Prostate gland (tissue), 2 donors: ENCODE measurements at regions not wholly inside any gene's neighbourhood (a gene's known extent, or its start where the extent isn't known, plus 50 kb on each side); places are given as distances from the start of the nearest gene placed in this dataset.

Experiments
- DNase-seq: peaks from one replicate; pipeline ENCODE4 v3.0.0-alpha.2; 2019; ENCODE audit warnings: low spot score
- H3K27ac ChIP-seq, 2 donors: fragments of 200-600 bp; sonication (generic); 2 replicates each; pipeline ENCODE4 v1.5.1; 2017 to 2019
- H3K27me3 ChIP-seq: fragments of 200-600 bp; sonication (generic); replicated peaks from 2 replicates; pipeline ENCODE4 v1.5.1; 2019; ENCODE audit not compliant: insufficient read depth
- H3K36me3 ChIP-seq, 2 donors: fragments of 200-600 bp; sonication (generic); 1 replicate in 1 of 2; 2 replicates in 1 of 2; pipeline versions ENCODE4 v1.5.1 to v1.8.1; 2017 to 2019
- H3K4me1 ChIP-seq: fragments of 200-600 bp; sonication (generic); replicated peaks from 2 replicates; pipeline ENCODE4 v1.5.1; 2019
- H3K4me3 ChIP-seq, 2 donors: fragments of 200-600 bp; sonication (generic); 2 replicates each; pipeline ENCODE4 v1.5.1; 2017 to 2019
- H3K9me3 ChIP-seq: fragments of 200-600 bp; sonication (generic); 2 replicates; pipeline ENCODE4 v1.5.1; 2017
- CTCF ChIP-seq, 4 experiments: fragments of 200-600 bp in 2 of 4; fragments of 450-650 bp in 2 of 4; sonication (generic) in 2 of 4; IDR thresholded peaks; 1 replicate in 3 of 4; 2 replicates in 1 of 4; pipeline ENCODE4 v1.5.1; 2016 to 2019; ENCODE audit warnings: antibody characterized with exemption in 4 of 4, mild to moderate bottlenecking in 2 of 4, moderate library complexity in 2 of 4
- POLR2A ChIP-seq: fragments of 450-650 bp; IDR thresholded peaks from one replicate; pipeline ENCODE4 v1.6.1; 2016; ENCODE audit warnings: antibody characterized with exemption, mild to moderate bottlenecking
- POLR2AphosphoS5 ChIP-seq: sonication (generic); formaldehyde crosslinking; IDR thresholded peaks from one replicate; pipeline ENCODE4 v1.6.1; 2017; ENCODE audit warnings: antibody characterized with exemption
- WGBS: methylation state at CpG from one replicate; pipeline ENCODE4 v1.1.5; 2018; 5-methylcytosine and 5-hydroxymethylcytosine counted together
- intact Hi-C: fragments of 100-400 bp; cut with DNase I; formaldehyde crosslinking; loops from one replicate; pipeline ENCODE4 v1.14.2; 2022

DNA sequence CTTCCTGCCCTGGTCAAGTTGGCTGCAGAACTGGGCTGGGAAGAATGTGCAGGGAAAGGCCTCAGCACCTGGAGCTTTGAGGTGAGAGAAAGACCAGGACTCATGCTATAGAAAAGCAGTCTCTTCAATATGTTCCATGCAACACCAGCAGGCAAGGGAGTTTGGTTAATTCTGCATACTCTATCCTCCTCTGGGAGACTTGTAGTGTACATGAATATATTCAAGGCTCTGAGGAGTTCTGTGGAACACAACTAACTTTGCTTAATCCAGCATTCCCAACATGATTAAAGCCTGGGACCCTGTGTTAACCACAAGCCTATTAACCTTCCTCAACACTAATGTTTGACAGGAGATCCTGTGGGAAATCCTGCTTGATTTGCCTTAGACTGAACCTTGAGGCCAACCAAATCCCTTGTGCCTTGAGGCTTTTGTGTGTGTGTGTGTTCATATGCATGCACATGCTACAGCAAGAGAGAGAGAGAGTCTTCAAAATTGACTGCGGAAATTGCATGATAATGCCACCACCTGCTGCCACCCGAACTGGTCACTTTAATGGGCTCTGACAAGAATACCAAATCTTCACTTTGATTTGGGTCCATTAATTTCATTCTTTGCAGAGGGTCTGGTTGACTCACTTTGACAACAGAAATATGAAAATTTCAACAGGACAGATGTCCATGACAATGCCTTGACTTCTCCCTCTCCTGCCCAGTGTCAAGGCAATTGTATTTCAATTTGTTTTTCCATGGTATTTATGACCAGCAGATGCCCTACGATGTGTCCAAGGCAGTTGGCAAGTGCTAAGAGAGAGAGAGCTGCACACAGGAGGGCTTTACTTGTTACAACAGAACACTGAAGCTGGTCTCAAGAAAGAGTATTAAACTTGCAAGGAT, 238.2 kb upstream of the ZBED5 start:
- 80% methylated on average over 3 of the region's 3 CpGs for WGBS
- Histone ChIP-seq H3K4me3 (no peak overlapping the region), H3K4me1 (no peaks in the 10 kb centered on the region), H3K9me3 (no peaks in the 10 kb centered on the region), H3K27me3 (no peaks in the 10 kb centered on the region), H3K27ac (no peak overlapping the region), H3K36me3 (no peaks in the 10 kb centered on the region)
- intact Hi-C loops = no loop called here
- TF ChIP-seq CTCF (IDR thresholded peaks at IDR 0.05) (no peak), POLR2AphosphoS5 (no peak), POLR2A (no peak)
- DNase-seq = no peak

DNA sequence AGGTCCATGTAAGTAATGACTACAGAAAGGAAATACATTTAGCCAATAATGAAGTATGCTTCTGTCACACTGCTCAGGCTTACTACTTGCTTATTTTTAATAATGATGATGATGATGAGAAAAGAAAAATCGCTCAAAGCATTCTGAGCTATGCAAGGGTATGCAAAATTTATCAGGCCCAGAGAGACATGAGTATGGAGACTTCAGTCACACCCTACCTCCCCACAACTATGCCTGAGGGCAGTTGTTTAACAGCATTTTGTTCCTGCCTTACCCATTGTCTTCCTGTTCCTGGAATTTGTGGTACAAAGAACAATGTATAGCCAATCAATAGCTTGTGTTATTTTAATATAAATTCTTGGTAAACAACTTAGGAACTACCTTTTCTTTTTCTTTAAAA, 232.6 kb upstream of the ZBED5 start:
- DNase-seq = no peak
- Histone ChIP-seq H3K4me1 (no peaks in the 10 kb centered on the region), H3K36me3 (no peaks in the 10 kb centered on the region), H3K27ac (no peak overlapping the region), H3K4me3 (no peak overlapping the region), H3K9me3 (no peaks in the 10 kb centered on the region), H3K27me3 (no peaks in the 10 kb centered on the region)
- TF ChIP-seq POLR2AphosphoS5 (no peak), CTCF (IDR thresholded peaks at IDR 0.05) (no peak), POLR2A (no peak)
- WGBS = 90% methylated on average over 1 of the region's 1 CpG
- intact Hi-C loops = no loop called here

- TF ChIP-seq POLR2AphosphoS5 (no peak), POLR2A (no peak), CTCF (IDR thresholded peaks at IDR 0.05) (no peak)
- Histone ChIP-seq H3K27me3 (no peaks in the 10 kb centered on the region), H3K9me3 (no peaks in the 10 kb centered on the region), H3K36me3 (no peaks in the 10 kb centered on the region), H3K4me3 (no peak overlapping the region), H3K27ac (no peak overlapping the region), H3K4me1 (no peaks in the 10 kb centered on the region)
- no peak for DNase-seq
- WGBS = 88% methylated on average over 4 of the region's 4 CpGs
- intact Hi-C loops = no loop called here
Measured at GRCh38 chr11:11089805-11090204, 232.0 kb upstream of the ZBED5 start.

GRCh38 chr11:11086979-11087378, 229.1 kb upstream of the ZBED5 start:
- intact Hi-C loops = no loop called here
- Histone ChIP-seq H3K4me1 (no peaks in the 10 kb centered on the region), H3K9me3 (no peaks in the 10 kb centered on the region), H3K4me3 (no peak overlapping the region), H3K27ac (no peak overlapping the region), H3K36me3 (no peaks in the 10 kb centered on the region), H3K27me3 (no peaks in the 10 kb centered on the region)
- no peak for DNase-seq
- TF ChIP-seq CTCF (IDR thresholded peaks at IDR 0.05) (no peak), POLR2AphosphoS5 (no peak), POLR2A (no peak)
- 92% methylated on average over 2 of the region's 2 CpGs for WGBS

DNA sequence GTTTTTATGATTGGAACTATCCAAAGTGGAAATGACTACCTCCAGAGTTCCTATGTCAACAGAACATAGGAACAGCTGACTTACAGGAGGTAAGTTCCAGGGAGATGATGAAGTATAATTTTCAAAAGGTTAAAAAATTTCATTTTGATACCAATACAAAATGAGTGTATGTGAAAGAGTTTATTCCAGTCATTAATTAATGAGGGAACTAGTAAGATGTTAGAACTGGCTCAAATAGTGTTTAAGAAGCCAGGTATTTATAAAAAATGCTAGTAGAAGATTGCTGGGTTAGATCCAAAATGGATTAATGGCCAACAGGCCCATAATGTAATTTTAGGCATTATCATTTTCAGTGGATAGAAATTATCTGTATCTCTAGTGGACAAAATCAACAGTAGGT, 227.7 kb upstream of the ZBED5 start:
- Histone ChIP-seq H3K4me3 (no peak overlapping the region), H3K27ac (no peak overlapping the region), H3K4me1 (no peaks in the 10 kb centered on the region), H3K9me3 (no peaks in the 10 kb centered on the region), H3K36me3 (no peaks in the 10 kb centered on the region), H3K27me3 (no peaks in the 10 kb centered on the region)
- TF ChIP-seq POLR2AphosphoS5 = no peak
- no peak for TF ChIP-seq CTCF (IDR thresholded peaks at IDR 0.05)
- no peak for TF ChIP-seq POLR2A
- DNase-seq = no peak
- intact Hi-C loops = no loop called here
